Colonic mucosa (tissue), 4 donors: ENCODE measurements at regions not wholly inside any gene's neighbourhood (a gene's known extent, or its start where the extent isn't known, plus 50 kb on each side); places are given as distances from the start of the nearest gene placed in this dataset.

Experiments
- DNase-seq: peaks from one replicate; pipeline ENCODE4 v3.0.0-alpha.2; 2020
- H3K27ac ChIP-seq: fragments of 200-600 bp; one replicate; pipeline ENCODE4 v1.8.0; 2021
- H3K27me3 ChIP-seq: fragments of 200-600 bp; one replicate; pipeline ENCODE4 v1.8.0; 2021
- H3K36me3 ChIP-seq: fragments of 200-600 bp; one replicate; pipeline ENCODE4 v1.8.0; 2021
- H3K4me1 ChIP-seq: fragments of 200-600 bp; one replicate; pipeline ENCODE4 v1.8.0; 2021; ENCODE audit warnings: mild to moderate bottlenecking
- H3K4me3 ChIP-seq: fragments of 200-600 bp; one replicate; pipeline ENCODE4 v1.8.0; 2021
- H3K9ac ChIP-seq, 2 donors: one replicate each; pipeline ENCODE4 v1.7.0; 2013; ENCODE audit warnings: control low read depth in 2 of 2, low read depth in 2 of 2, low read length in 2 of 2
- H3K9me3 ChIP-seq: fragments of 200-600 bp; one replicate; pipeline ENCODE4 v1.8.0; 2021
- intact Hi-C: fragments of 100-400 bp; cut with DNase I; formaldehyde crosslinking; loops from one replicate; pipeline ENCODE4 v1.14.1; 2022
- TF ChIP-seq, protein P1 (sequence below): fragments of 200-600 bp; IDR thresholded peaks from one replicate; pipeline ENCODE4 v1.8.0; 2022; ENCODE audit warnings: antibody characterized with exemption, mild to moderate bottlenecking
- donor health status: healthy.
- donor health status: DM: no; HTN: no; CAD: no.
- donor health status: DM: no; HTN: no; CAD: no.

DNA sequence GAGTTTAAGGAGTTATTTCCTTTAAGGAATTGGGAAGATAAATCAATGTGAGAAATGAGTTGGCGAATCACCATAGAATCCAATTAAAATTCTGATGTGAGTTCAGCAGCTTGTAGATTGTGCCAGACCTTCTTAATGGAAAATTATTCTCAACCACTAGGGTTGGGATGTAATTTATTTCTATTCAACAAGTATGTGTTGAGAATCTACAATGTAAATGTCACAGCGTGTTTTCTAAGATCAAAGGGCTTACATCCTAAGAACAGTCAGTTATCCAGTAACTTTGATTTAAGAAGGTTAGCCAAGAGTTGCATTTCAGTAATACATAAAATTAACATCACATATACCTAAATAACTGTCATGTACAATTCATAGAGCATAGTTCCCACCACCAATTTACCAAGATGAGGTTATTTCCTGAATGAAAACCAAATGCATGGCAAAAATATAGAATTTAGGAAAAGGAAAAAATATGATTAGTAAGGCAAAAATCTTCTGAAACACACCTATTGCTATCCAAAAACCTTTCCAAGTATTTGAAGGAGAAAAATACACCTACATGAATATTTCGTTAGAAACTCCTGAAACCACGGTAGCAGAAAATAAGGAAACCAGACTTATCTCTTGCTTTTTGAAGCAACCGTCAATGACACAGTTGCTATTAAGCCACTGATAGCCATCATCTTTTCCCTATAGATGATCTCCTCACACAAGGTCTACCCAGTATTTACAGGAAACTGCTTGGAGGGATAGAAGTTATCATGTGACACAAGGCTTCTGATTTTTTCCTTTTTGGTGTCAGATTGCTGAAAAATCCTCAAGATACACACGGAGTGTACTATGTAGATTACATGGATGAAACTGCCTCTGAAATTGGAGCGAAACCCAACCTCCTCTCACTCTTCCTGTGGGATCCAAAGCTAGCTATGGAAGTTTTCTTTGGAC, 259.4 kb upstream of the POGK start:
- no peak overlapping the region for H3K27ac ChIP-seq
- H3K4me1 ChIP-seq, result no peaks in the 10 kb centered on the region
- no peaks in the 10 kb centered on the region for H3K27me3 ChIP-seq
- no peak for DNase-seq
- no peak overlapping the region for H3K4me3 ChIP-seq
- H3K9me3 ChIP-seq, result no peaks in the 10 kb centered on the region
- H3K9ac ChIP-seq, result no peak overlapping the region
- intact Hi-C loops, result no loop called here
- H3K36me3 ChIP-seq, result no peaks in the 10 kb centered on the region
- TF ChIP-seq, protein P1, sequence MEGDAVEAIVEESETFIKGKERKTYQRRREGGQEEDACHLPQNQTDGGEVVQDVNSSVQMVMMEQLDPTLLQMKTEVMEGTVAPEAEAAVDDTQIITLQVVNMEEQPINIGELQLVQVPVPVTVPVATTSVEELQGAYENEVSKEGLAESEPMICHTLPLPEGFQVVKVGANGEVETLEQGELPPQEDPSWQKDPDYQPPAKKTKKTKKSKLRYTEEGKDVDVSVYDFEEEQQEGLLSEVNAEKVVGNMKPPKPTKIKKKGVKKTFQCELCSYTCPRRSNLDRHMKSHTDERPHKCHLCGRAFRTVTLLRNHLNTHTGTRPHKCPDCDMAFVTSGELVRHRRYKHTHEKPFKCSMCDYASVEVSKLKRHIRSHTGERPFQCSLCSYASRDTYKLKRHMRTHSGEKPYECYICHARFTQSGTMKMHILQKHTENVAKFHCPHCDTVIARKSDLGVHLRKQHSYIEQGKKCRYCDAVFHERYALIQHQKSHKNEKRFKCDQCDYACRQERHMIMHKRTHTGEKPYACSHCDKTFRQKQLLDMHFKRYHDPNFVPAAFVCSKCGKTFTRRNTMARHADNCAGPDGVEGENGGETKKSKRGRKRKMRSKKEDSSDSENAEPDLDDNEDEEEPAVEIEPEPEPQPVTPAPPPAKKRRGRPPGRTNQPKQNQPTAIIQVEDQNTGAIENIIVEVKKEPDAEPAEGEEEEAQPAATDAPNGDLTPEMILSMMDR, result no peak

DNA sequence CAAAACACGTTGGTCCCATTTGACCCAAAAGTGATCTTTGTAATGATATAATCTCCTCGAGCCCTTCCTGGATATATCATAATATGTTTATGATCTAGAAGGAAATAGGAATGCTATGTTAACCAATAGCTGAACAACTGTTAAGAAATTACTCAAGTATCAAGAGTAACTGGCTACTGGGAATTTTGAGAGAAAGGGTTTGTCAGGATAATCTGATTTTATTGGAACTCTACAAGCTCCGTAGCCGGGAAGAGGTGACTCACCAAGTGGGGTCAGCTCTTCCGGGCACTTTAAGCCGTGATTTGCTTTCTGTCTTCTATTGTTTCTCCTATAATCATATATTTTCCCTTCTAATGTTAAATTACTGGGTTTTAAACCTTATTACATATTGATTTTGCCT, 250.5 kb upstream of the POGK start:
- H3K9me3 ChIP-seq, result no peaks in the 10 kb centered on the region
- TF ChIP-seq, protein P1, result no peak
- H3K36me3 ChIP-seq, result no peaks in the 10 kb centered on the region
- no peak for DNase-seq
- no peak overlapping the region for H3K27ac ChIP-seq
- H3K4me3 ChIP-seq, result no peak overlapping the region
- no peaks in the 10 kb centered on the region for H3K4me1 ChIP-seq
- H3K27me3 ChIP-seq, result no peaks in the 10 kb centered on the region
- intact Hi-C loops, result no loop called here
- no peak overlapping the region for H3K9ac ChIP-seq

DNA sequence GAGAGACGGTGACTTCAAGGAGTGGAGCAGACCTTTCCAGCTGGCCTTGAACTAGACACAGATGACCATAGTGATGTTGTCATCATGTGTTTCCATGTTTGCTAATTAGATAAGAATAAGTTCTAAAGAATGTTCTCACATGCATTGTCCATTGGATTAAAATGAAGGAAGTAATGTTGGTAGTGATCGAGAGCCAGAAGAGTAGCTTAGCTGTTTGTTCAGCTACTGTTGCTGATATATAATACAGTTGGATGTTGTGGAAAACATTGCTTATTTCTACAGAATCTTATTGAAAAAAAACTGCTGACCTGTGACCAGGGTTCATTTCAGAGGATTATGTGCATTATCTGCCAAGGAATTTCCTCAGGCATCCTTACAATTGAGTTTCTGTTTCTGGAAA, 249.1 kb upstream of the POGK start:
- Histone ChIP-seq H3K4me1 (no peaks in the 10 kb centered on the region), H3K9ac (no peak overlapping the region), H3K27me3 (no peaks in the 10 kb centered on the region), H3K4me3 (no peak overlapping the region), H3K9me3 (no peaks in the 10 kb centered on the region), H3K27ac (no peak overlapping the region), H3K36me3 (no peaks in the 10 kb centered on the region)
- TF ChIP-seq, protein P1, result no peak
- intact Hi-C loops, result no loop called here
- no peak for DNase-seq

- no peak for DNase-seq
- no peaks in the 10 kb centered on the region for H3K4me1 ChIP-seq
- intact Hi-C loops, result no loop called here
- no peaks in the 10 kb centered on the region for H3K9me3 ChIP-seq
- H3K4me3 ChIP-seq, result no peak overlapping the region
- TF ChIP-seq, protein P1, result no peak
- H3K27me3 ChIP-seq, result no peaks in the 10 kb centered on the region
- no peak overlapping the region for H3K27ac ChIP-seq
- no peaks in the 10 kb centered on the region for H3K36me3 ChIP-seq
- no peak overlapping the region for H3K9ac ChIP-seq
Measured at GRCh38 chr1:166594646-166595045, 244.6 kb upstream of the POGK start.

GRCh38 chr1:166597516-166597915, 241.8 kb upstream of the POGK start:
- H3K9ac ChIP-seq, result no peak overlapping the region
- no peaks in the 10 kb centered on the region for H3K27me3 ChIP-seq
- no peaks in the 10 kb centered on the region for H3K9me3 ChIP-seq
- H3K4me1 ChIP-seq, result no peaks in the 10 kb centered on the region
- no peak for DNase-seq
- intact Hi-C loops, result no loop called here
- no peak overlapping the region for H3K27ac ChIP-seq
- TF ChIP-seq, protein P1, result no peak
- H3K36me3 ChIP-seq, result no peaks in the 10 kb centered on the region
- no peak overlapping the region for H3K4me3 ChIP-seq
